GM12878 (cell line): ENCODE measurements at regions not wholly inside any gene's neighbourhood (a gene's known extent, or its start where the extent isn't known, plus 50 kb on each side); places are given as distances from the start of the nearest gene placed in this dataset.

Experiments
- ATAC-seq: fragments of 200-7000 bp; cut with Tn5 transposase; 3 replicates; pipeline ENCODE4 v1.9.1; 2020; ENCODE audit warnings: mild to moderate bottlenecking, moderate library complexity
- BruUV-seq: library from RNA; stranded (reverse); fragments of 400-500 nt; replicated peaks from 2 replicates; lab custom pipeline; 2021; lab: Mats Ljungman, UMichigan
- CTCF ChIA-PET: fragments of 300-600 bp; sonication (Branson Sonifier 250); formaldehyde crosslinking; extraction: SDS; loops from one replicate; lab custom pipeline; 2021; ENCODE audit warnings: inconsistent platforms; lab: Yijun Ruan, JAX
- POLR2A ChIA-PET: fragments of 350-600 bp; formaldehyde crosslinking; extraction: SDS; loops from one replicate; lab custom pipeline; 2021; ENCODE audit warnings: inconsistent platforms; lab: Charles Lee
- RAD21 ChIA-PET: fragments of 300-600 bp; sonication (Branson Sonifier 250); formaldehyde crosslinking; loops from one replicate; lab custom pipeline; 2023; ENCODE audit warnings: antibody characterized with exemption; ENCODE audit not compliant: unreplicated experiment; lab: Charles Lee
- SMC1A ChIA-PET: fragments of 300-600 bp; sonication (Branson Sonifier 250); formaldehyde crosslinking; loops from one replicate; lab custom pipeline; 2023; ENCODE audit not compliant: unreplicated experiment, uncharacterized antibody; lab: Charles Lee
- DNase-seq: peaks from one replicate; pipeline ENCODE4 v3.0.0-alpha.2; 2011; ENCODE audit warnings: low read depth, low spot score
- FAIRE-seq: peaks from 3 replicates; lab custom pipeline; 2011; peaks lifted over from hg19 to GRCh38; lab: Jason Lieb, UNC
- H2AFZ ChIP-seq: 2 replicates; pipeline ENCODE4 v1.6.0; 2011; ENCODE audit warnings: low read depth, low read length, control low read depth; ENCODE audit not compliant: control insufficient read depth
- H3K27ac ChIP-seq: 2 replicates; pipeline ENCODE4 v1.5.1; 2011; ENCODE audit warnings: control low read depth; ENCODE audit not compliant: control insufficient read depth, insufficient read depth
- H3K27me3 ChIP-seq, 2 experiments: replicated peaks in 1 of 2; 2 replicates each; pipeline versions ENCODE4 v1.6.0 to v1.6.1; 2011; ENCODE audit warnings: low read length in 1 of 2; ENCODE audit not compliant: control insufficient read depth in 2 of 2, insufficient read depth in 2 of 2
- H3K36me3 ChIP-seq, 2 experiments: 2 replicates each; pipeline ENCODE4 v1.5.1; 2011; ENCODE audit warnings: low read length in 1 of 2; ENCODE audit not compliant: control insufficient read depth in 2 of 2, insufficient read depth in 2 of 2
- H3K4me1 ChIP-seq: 2 replicates; pipeline ENCODE4 v1.6.1; 2011; ENCODE audit warnings: mild to moderate bottlenecking, low read length, moderate library complexity, mixed read lengths; ENCODE audit not compliant: control insufficient read depth, insufficient read depth
- H3K4me2 ChIP-seq: 2 replicates; pipeline ENCODE4 v1.6.0; 2011; ENCODE audit warnings: control low read depth; ENCODE audit not compliant: control insufficient read depth, insufficient read depth
- H3K4me3 ChIP-seq: fragments of 200-600 bp; sonication (generic); 2 replicates; pipeline ENCODE4 v1.5.1; 2016
- H3K79me2 ChIP-seq: 2 replicates; pipeline ENCODE4 v1.6.0; 2011; ENCODE audit warnings: low read length; ENCODE audit not compliant: control insufficient read depth, insufficient read depth
- H3K9ac ChIP-seq: 2 replicates; pipeline ENCODE4 v1.8.0; 2011; ENCODE audit warnings: low read length, control low read depth, mixed read lengths; ENCODE audit not compliant: control insufficient read depth, insufficient read depth
- H3K9me3 ChIP-seq: replicated peaks from 3 replicates; pipeline ENCODE4 v1.5.1; 2011; ENCODE audit warnings: mild to moderate bottlenecking, low read length; ENCODE audit not compliant: control insufficient read depth, insufficient read depth
- H4K20me1 ChIP-seq: 2 replicates; pipeline ENCODE4 v1.6.0; 2011; ENCODE audit not compliant: control insufficient read depth, insufficient read depth
- GATAD2B ChIP-seq: fragments of 450-650 bp; conservative IDR thresholded peaks from 2 replicates; pipeline ENCODE4 v1.6.1; 2017; ENCODE audit warnings: low read depth, mild to moderate bottlenecking, moderate library complexity
- HCFC1 ChIP-seq: fragments of 150-350 bp; IDR thresholded peaks from 2 replicates; pipeline ENCODE4 v1.6.1; 2014; ENCODE audit warnings: low read length
- MXI1 ChIP-seq: fragments of 150-350 bp; IDR thresholded peaks from 2 replicates; pipeline ENCODE4 v1.6.1; 2011; ENCODE audit warnings: low read depth, mild to moderate bottlenecking, inconsistent platforms, low read length, improper control_type of control experiment
- MYB ChIP-seq: fragments of 150-350 bp; IDR thresholded peaks from 2 replicates; pipeline ENCODE4 v1.6.1; 2014; ENCODE audit warnings: mild to moderate bottlenecking, low read depth, low read length, borderline replicate concordance
- MYC ChIP-seq: IDR thresholded peaks from 2 replicates; pipeline ENCODE4 v1.6.1; 2011; ENCODE audit warnings: mild to moderate bottlenecking, low read length, moderate library complexity, inconsistent platforms; ENCODE audit not compliant: insufficient read depth, insufficient replicate concordance, insufficient read length, severe bottlenecking
- POLR2A ChIP-seq: IDR thresholded peaks from 2 replicates; pipeline ENCODE4 v1.6.1; 2011; ENCODE audit warnings: low read depth, mild to moderate bottlenecking, low read length
- POU2F2 ChIP-seq: IDR thresholded peaks from 3 replicates; pipeline ENCODE4 v1.6.1; 2011; ENCODE audit warnings: low read depth, mild to moderate bottlenecking, low read length, borderline replicate concordance
- RUNX3 ChIP-seq: IDR thresholded peaks from 2 replicates; pipeline ENCODE4 v1.6.1; 2012; ENCODE audit warnings: low read length, inconsistent platforms
- ZNF207 ChIP-seq: fragments of 450-650 bp; IDR thresholded peaks from 2 replicates; pipeline ENCODE4 v1.6.1; 2014; ENCODE audit warnings: antibody characterized with exemption, mild to moderate bottlenecking, borderline replicate concordance
- ZZZ3 ChIP-seq: IDR thresholded peaks from 2 replicates; pipeline ENCODE4 v1.6.1; 2011; ENCODE audit warnings: low read depth; ENCODE audit not compliant: control insufficient read depth, insufficient read length
- WGBS: methylation state at CpG from one replicate; pipeline ENCODE4 v1.1.6; 2016; ENCODE audit warnings: low lambda C conversion rate; ENCODE audit not compliant: insufficient replicate concordance, insufficient coverage; ENCODE audit errors: missing lambda C conversion rate; 5-methylcytosine and 5-hydroxymethylcytosine counted together
- in situ Hi-C: fragments of 300-500 bp; cut with MboI; formaldehyde crosslinking; loops from 9 replicates; pipeline ENCODE4 v1.14.3; 2018; ENCODE audit warnings: mixed read lengths
- intact Hi-C: fragments of 100-400 bp; cut with micrococcal nuclease; formaldehyde crosslinking; loops from one replicate; pipeline ENCODE4 v1.14.2; 2022; ENCODE audit not compliant: unreplicated experiment
- TF ChIP-seq, protein P1 (sequence below): IDR thresholded peaks from 2 replicates; pipeline ENCODE4 v1.6.1; 2012; ENCODE audit warnings: low read depth, low read length, improper control_type of control experiment

DNA sequence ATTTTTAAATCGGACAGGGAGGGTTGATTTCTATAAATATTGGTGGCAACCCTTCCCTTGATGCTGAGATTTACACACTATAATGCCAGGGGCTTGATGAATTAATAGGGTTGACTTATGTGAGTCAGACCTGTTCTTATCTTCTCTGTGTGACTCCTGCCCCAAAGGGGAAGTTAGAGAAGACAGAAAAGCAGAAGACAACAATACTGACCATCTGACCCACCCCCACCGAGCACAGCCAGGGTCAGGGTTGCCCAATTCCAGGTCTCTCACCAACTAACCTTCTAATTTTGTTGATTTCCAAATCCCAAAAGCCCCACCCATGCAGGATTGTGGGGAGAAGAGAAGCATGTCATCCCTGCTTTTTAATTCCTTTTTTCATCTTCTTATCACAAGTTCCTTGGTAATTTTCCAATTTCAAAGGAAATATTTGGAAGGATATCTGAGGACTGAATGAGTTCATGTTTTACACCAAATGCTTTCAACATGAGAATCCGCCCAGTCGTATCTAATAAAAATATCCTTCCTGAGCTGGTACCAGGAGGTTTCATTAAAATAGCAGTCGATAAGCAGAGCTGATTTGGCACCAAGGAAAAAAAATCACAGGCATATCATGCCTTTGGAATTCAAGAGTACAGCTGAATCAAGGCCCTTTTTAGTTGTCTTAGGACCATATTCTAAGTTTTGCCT, 603.4 kb upstream of the CDH11 start:
- WGBS = 24% methylated on average over 5 of the region's 5 CpGs
- ATAC-seq (no peak), DNase-seq (no peak), FAIRE-seq (no peak)
- TF ChIP-seq HCFC1 (no peak), ZZZ3 (no peak), ZNF207 (no peak), MYB (no peak), RUNX3 (no peak), POU2F2 (no peak), MXI1 (no peak), POLR2A (no peak), GATAD2B (no peak), MYC (no peak)
- TF ChIP-seq, protein P1, sequence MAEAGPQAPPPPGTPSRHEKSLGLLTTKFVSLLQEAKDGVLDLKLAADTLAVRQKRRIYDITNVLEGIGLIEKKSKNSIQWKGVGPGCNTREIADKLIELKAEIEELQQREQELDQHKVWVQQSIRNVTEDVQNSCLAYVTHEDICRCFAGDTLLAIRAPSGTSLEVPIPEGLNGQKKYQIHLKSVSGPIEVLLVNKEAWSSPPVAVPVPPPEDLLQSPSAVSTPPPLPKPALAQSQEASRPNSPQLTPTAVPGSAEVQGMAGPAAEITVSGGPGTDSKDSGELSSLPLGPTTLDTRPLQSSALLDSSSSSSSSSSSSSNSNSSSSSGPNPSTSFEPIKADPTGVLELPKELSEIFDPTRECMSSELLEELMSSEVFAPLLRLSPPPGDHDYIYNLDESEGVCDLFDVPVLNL = no peak
- Histone ChIP-seq H3K4me3 (no peak overlapping the region), H3K27ac (no peak overlapping the region), H3K9ac (no peak overlapping the region), H2AFZ (no peak overlapping the region), H3K4me1 (no peaks in the 10 kb centered on the region), H4K20me1 (no peaks in the 10 kb centered on the region), H3K4me2 (no peak overlapping the region), H3K27me3 (no peaks in the 10 kb centered on the region), H3K79me2 (no peaks in the 10 kb centered on the region), H3K9me3 (no peaks in the 10 kb centered on the region), H3K36me3 (no peaks in the 10 kb centered on the region)
- ChIA-PET SMC1A (no interaction called here), CTCF (no interaction called here), RAD21 (no interaction called here), POLR2A (no interaction called here)
- intact Hi-C loops (no loop called here), in situ Hi-C loops (no loop called here)
- BruUV-seq = no TSS peak
